ENCODE measurements at regions not wholly inside any gene's neighbourhood (a gene's known extent, or its start where the extent isn't known, plus 50 kb on each side); places are given as distances from the start of the nearest gene placed in this dataset.

GRCh38 chr10:129278686-129279085 lies 188.4 kb upstream of the MGMT start:
- no peaks in the 10 kb centered on the region for H3K4me1 ChIP-seq
- TF ChIP-seq CTCF (IDR thresholded peaks at IDR 0.05) (no peak), POLR2A (IDR thresholded peaks at IDR 0.05) (no peak)
- H3K4me3 ChIP-seq = no peak overlapping the region
- DNase-seq (no peak), ATAC-seq (no peak)
- H3K36me3 ChIP-seq = no peaks in the 10 kb centered on the region
- H3K27me3 ChIP-seq = no peaks in the 10 kb centered on the region
- no peaks in the 10 kb centered on the region for H3K9me3 ChIP-seq
- WGBS (ENCODE audit: insufficient coverage, low coverage, low lambda C conversion rate, missing lambda C conversion rate) = 80% methylated on average over 3 of the region's 3 CpGs
- intact Hi-C loops (cut with DNase I) = no loop called here
- no peak overlapping the region for H3K27ac ChIP-seq

GRCh38 chr10:129279446-129280154 lies 187.4 kb upstream of the MGMT start:
- DNase-seq = no peak
- WGBS (ENCODE audit: insufficient coverage, low coverage, low lambda C conversion rate, missing lambda C conversion rate) = 62% methylated on average over 9 of the region's 11 CpGs
- no peak for TF ChIP-seq CTCF (IDR thresholded peaks at IDR 0.05)
- no peak for TF ChIP-seq POLR2A (IDR thresholded peaks at IDR 0.05)
- no peak for ATAC-seq
- Histone ChIP-seq H3K4me1 (no peaks in the 10 kb centered on the region), H3K36me3 (no peaks in the 10 kb centered on the region), H3K27me3 (no peaks in the 10 kb centered on the region), H3K9me3 (no peaks in the 10 kb centered on the region), H3K27ac (no peak overlapping the region), H3K4me3 (no peak overlapping the region)
- intact Hi-C loops (cut with DNase I) = no loop called here

- Histone ChIP-seq H3K27me3 (no peaks in the 10 kb centered on the region), H3K36me3 (no peaks in the 10 kb centered on the region), H3K4me3 (no peak overlapping the region), H3K4me1 (no peaks in the 10 kb centered on the region), H3K9me3 (no peaks in the 10 kb centered on the region), H3K27ac (no peak overlapping the region)
- no peak for DNase-seq
- WGBS (ENCODE audit: insufficient coverage, low coverage, low lambda C conversion rate, missing lambda C conversion rate) = 47% methylated on average over 1 of the region's 1 CpG
- TF ChIP-seq POLR2A (IDR thresholded peaks at IDR 0.05) (no peak), CTCF (IDR thresholded peaks at IDR 0.05) (no peak)
- intact Hi-C loops (cut with DNase I) = no loop called here
- ATAC-seq = no peak
Observed at GRCh38 chr10:129280155-129280502, 186.9 kb upstream of the MGMT start.

- intact Hi-C loops (cut with DNase I) = no loop called here
- WGBS (ENCODE audit: insufficient coverage, low coverage, low lambda C conversion rate, missing lambda C conversion rate) = 42% methylated on average over 3 of the region's 3 CpGs
Observed at GRCh38 chr10:129280908-129281586, 186.0 kb upstream of the MGMT start.

More at GRCh38 chr10:129280908-129281586, 186.0 kb upstream of the MGMT start:
- Histone ChIP-seq H3K27me3 (no peaks in the 10 kb centered on the region), H3K4me3 (no peak overlapping the region), H3K36me3 (no peaks in the 10 kb centered on the region), H3K27ac (no peak overlapping the region), H3K9me3 (no peaks in the 10 kb centered on the region), H3K4me1 (no peaks in the 10 kb centered on the region)
- TF ChIP-seq CTCF (IDR thresholded peaks at IDR 0.05) (no peak), POLR2A (IDR thresholded peaks at IDR 0.05) (no peak)
- DNase-seq (no peak), ATAC-seq (no peak)
